Omental fat pad (tissue), 3 donors: ENCODE measurements at regions not wholly inside any gene's neighbourhood (a gene's known extent, or its start where the extent isn't known, plus 50 kb on each side); places are given as distances from the start of the nearest gene placed in this dataset.

Experiments used
- ATAC-seq: fragments of 150-250 bp; one replicate; pipeline ENCODE4 v1.9.1; 2016; ENCODE audit warnings: mild to moderate bottlenecking, moderate library complexity; ENCODE audit not compliant: low FRiP score
- DNase-seq: peaks from one replicate; pipeline ENCODE4 v3.0.0-alpha.2; 2019; ENCODE audit warnings: low spot score
- TF ChIP-seq, protein P1 (sequence below), 3 donors: fragments of 450-650 bp; IDR thresholded peaks; one replicate each; pipeline ENCODE4 v1.5.1; 2016 to 2017; ENCODE audit warnings: antibody characterized with exemption in 3 of 3, mild to moderate bottlenecking in 3 of 3, moderate library complexity in 2 of 3

GRCh38 chr2:120448961-120449810 lies 103.2 kb downstream of the INHBB start:
- TF ChIP-seq, protein P1, sequence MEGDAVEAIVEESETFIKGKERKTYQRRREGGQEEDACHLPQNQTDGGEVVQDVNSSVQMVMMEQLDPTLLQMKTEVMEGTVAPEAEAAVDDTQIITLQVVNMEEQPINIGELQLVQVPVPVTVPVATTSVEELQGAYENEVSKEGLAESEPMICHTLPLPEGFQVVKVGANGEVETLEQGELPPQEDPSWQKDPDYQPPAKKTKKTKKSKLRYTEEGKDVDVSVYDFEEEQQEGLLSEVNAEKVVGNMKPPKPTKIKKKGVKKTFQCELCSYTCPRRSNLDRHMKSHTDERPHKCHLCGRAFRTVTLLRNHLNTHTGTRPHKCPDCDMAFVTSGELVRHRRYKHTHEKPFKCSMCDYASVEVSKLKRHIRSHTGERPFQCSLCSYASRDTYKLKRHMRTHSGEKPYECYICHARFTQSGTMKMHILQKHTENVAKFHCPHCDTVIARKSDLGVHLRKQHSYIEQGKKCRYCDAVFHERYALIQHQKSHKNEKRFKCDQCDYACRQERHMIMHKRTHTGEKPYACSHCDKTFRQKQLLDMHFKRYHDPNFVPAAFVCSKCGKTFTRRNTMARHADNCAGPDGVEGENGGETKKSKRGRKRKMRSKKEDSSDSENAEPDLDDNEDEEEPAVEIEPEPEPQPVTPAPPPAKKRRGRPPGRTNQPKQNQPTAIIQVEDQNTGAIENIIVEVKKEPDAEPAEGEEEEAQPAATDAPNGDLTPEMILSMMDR (IDR thresholded peaks at IDR 0.05): no peak
- DNase-seq: no peak

GRCh38 chr2:120450196-120450820 lies 104.4 kb downstream of the INHBB start:
- DNase-seq (no peak), ATAC-seq (no peak)
- TF ChIP-seq, protein P1 (IDR thresholded peaks at IDR 0.05): no peak

More at GRCh38 chr2:120448961-120449810, 103.2 kb downstream of the INHBB start:
- ATAC-seq: no peak

GRCh38 chr2:120451334-120451733 lies 105.4 kb downstream of the INHBB start:
- DNase-seq (no peak), ATAC-seq (no peak)
- TF ChIP-seq, protein P1 (IDR thresholded peaks at IDR 0.05): no peak

DNA sequence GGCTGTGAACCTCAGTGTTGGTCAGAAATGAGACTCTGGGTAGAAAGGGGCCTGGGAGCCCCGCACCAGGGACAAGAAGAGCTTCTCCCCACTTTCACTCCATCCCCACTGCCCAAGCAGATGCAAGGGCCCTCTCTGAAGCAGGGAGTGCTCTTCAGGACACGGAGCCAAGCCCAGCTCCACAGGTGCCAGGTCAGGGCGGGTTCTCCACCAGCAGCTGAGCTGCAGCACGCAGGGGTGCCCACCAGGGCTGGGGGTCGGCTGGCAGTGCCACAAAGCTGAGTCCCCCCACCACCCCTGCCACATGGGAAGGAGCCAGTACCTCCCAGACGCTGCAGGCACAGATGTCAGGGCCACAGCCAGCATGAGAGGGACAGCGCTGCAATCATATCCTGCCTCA lies 106.2 kb downstream of the INHBB start:
- TF ChIP-seq, protein P1 (IDR thresholded peaks at IDR 0.05): no peak
- DNase-seq: no peak
- no peak for ATAC-seq

DNA sequence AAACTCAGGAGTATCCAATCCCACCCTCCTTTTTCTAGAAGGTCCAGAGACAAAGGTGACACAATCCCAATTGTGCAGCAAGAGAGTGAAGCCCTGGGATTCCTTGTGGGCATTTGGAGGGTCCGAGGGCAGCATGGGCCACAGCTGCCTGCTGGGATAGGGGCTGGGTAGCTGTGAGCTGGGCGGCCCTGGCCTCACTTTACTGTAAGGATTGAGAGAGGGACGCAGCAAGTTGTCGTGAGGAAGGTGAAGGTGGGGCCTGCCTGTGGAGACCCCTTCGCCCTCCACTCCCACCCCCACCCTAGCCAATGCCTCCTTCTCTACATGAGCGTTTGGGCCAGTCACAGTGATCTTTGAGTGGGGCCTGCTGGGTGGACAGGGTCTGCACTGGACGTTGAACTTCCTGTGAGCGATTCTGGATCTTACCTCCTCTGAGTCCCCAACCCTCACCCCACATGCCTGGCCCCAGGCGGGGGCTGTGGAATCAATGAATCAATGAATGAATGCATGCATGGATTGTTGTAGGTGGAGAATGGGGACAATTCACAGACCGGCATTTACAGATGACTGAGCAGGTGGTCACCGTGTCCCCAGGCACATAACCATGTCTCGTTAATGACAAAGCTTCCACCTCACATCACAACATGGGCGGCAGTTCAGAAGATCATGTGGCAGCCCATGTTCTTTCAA lies 107.2 kb downstream of the INHBB start:
- DNase-seq (no peak), ATAC-seq (no peak)
- TF ChIP-seq, protein P1 (IDR thresholded peaks at IDR 0.05): no peak

GRCh38 chr2:120453635-120453998 lies 107.7 kb downstream of the INHBB start:
- DNase-seq (no peak), ATAC-seq (no peak)
- TF ChIP-seq, protein P1 (IDR thresholded peaks at IDR 0.05): no peak
